OCI-LY3 (cell line): ENCODE measurements at regions not wholly inside any gene's neighbourhood (a gene's known extent, or its start where the extent isn't known, plus 50 kb on each side); places are given as distances from the start of the nearest gene placed in this dataset.
A peak's percentile ranks its signal among the peaks of the same experiment; 100 is the strongest.

ENCODE experiments used
- H2AFZ ChIP-seq: fragments of 200-600, 300-600 bp; shearing (Covaris generic); 2 replicates; pipeline ENCODE4 v1.6.0; 2014; ENCODE audit warnings: antibody characterized with exemption, low read depth, low read length
- H3K27ac ChIP-seq: fragments of 200-600, 300-600 bp; sonication (generic); 2 replicates; pipeline ENCODE4 v1.5.1; 2014; ENCODE audit warnings: mild to moderate bottlenecking, low read length, moderate library complexity, mixed read lengths
- H3K27me3 ChIP-seq: fragments of 200-600, 300-600 bp; sonication (generic); 2 replicates; pipeline ENCODE4 v1.6.1; 2014; ENCODE audit warnings: low read depth, low read length, mixed read lengths
- H3K36me3 ChIP-seq: fragments of 200-600, 300-600 bp; sonication (generic); replicated peaks from 2 replicates; pipeline ENCODE3; 2014; ENCODE audit warnings: low read depth, low read length, mixed read lengths
- H3K4me1 ChIP-seq: fragments of 300-600, 200-600 bp; sonication (generic); 2 replicates; pipeline ENCODE4 v1.6.1; 2014; ENCODE audit warnings: low read length, mixed read lengths
- H3K4me2 ChIP-seq: fragments of 200-600, 300-600 bp; sonication (generic); 2 replicates; pipeline ENCODE4 v1.6.1; 2014; ENCODE audit warnings: low read length, mixed read lengths
- H3K4me3 ChIP-seq: fragments of 300-600, 200-600 bp; sonication (generic); 2 replicates; pipeline ENCODE4 v1.5.1; 2014; ENCODE audit warnings: antibody characterized with exemption, mild to moderate bottlenecking, low read length, moderate library complexity
- H3K79me2 ChIP-seq: fragments of 300-600, 200-600 bp; shearing (Covaris generic); 2 replicates; pipeline ENCODE4 v1.6.1; 2014; ENCODE audit warnings: mild to moderate bottlenecking, low read length, mixed read lengths
- H3K9ac ChIP-seq: fragments of 300-600, 200-600 bp; shearing (Covaris generic); 2 replicates; pipeline ENCODE4 v1.6.0; 2014; ENCODE audit warnings: mild to moderate bottlenecking, low read length, moderate library complexity
- H3K9me3 ChIP-seq: fragments of 200-600, 300-600 bp; shearing (Covaris generic); 2 replicates; pipeline ENCODE4 v1.6.1; 2014; ENCODE audit warnings: low read length, mixed read lengths; ENCODE audit not compliant: insufficient read depth
- H4K20me1 ChIP-seq: fragments of 200-600, 300-600 bp; sonication (generic); 2 replicates; pipeline ENCODE4 v1.6.1; 2016; ENCODE audit warnings: low read length, mixed read lengths; ENCODE audit not compliant: insufficient read depth
- EZH2phosphoT487 ChIP-seq: fragments of 200-600 bp; shearing (Covaris generic); IDR thresholded peaks from 2 replicates; pipeline ENCODE4 v1.6.1; 2018; ENCODE audit warnings: antibody characterized with exemption, mixed run types, low read depth
- TF ChIP-seq, protein P1 (sequence below): fragments of 200-600, 300-600 bp; sonication (generic); IDR thresholded peaks from 2 replicates; pipeline ENCODE4 v1.5.1; 2014; ENCODE audit warnings: antibody characterized with exemption, low read length, low read depth

DNA sequence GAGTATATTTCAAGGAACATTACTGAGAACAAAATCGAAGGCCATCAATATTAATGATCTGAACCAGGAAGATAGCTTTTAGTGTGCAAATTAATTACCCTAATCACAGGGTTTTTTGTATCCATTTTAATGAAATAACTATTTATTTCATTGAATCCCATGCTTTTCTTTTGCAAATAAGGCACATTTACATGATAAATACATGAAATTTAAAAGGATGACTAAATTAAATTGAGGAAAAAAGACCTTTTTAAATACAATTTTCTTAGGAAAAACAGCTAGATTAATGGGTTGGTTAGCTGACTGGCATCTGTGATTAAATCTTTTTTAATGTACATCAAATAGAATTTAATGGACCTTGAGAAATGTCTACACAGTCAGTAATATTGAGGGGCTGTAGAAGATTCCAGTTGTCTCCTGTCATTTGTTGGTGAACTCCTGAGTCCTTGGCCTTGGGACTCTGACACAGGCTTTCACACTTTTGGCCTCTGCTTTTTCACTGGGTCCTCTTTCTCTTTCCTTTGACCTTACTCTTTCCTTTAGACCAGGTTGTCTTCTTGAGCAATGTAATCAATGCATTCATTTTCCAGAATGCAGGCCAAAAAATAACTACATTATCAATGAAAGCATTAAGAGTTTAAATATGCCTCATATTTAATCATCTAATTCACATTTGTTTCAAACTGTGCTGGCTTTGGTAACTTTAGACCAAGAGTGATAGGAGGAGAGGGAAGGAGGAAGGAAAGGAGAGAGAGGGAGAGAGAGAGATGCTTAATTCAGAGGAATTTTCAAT lies 511.5 kb downstream of the ZNF608 start:
- no peak for TF ChIP-seq EZH2phosphoT487
- TF ChIP-seq, protein P1, sequence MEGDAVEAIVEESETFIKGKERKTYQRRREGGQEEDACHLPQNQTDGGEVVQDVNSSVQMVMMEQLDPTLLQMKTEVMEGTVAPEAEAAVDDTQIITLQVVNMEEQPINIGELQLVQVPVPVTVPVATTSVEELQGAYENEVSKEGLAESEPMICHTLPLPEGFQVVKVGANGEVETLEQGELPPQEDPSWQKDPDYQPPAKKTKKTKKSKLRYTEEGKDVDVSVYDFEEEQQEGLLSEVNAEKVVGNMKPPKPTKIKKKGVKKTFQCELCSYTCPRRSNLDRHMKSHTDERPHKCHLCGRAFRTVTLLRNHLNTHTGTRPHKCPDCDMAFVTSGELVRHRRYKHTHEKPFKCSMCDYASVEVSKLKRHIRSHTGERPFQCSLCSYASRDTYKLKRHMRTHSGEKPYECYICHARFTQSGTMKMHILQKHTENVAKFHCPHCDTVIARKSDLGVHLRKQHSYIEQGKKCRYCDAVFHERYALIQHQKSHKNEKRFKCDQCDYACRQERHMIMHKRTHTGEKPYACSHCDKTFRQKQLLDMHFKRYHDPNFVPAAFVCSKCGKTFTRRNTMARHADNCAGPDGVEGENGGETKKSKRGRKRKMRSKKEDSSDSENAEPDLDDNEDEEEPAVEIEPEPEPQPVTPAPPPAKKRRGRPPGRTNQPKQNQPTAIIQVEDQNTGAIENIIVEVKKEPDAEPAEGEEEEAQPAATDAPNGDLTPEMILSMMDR: no peak
- Histone ChIP-seq H3K9me3 (no peaks in the 10 kb centered on the region), H3K79me2 (no peaks in the 10 kb centered on the region), H3K9ac (no peak overlapping the region), H4K20me1 (no peaks in the 10 kb centered on the region), H3K4me2 (no peak overlapping the region), H3K27me3 (no peaks in the 10 kb centered on the region), H3K4me3 (no peak overlapping the region), H3K36me3 (no peaks in the 10 kb centered on the region), H2AFZ (no peak overlapping the region), H3K27ac (no peak overlapping the region), H3K4me1 (peaks cover 23% of the 10 kb centered on the region)

DNA sequence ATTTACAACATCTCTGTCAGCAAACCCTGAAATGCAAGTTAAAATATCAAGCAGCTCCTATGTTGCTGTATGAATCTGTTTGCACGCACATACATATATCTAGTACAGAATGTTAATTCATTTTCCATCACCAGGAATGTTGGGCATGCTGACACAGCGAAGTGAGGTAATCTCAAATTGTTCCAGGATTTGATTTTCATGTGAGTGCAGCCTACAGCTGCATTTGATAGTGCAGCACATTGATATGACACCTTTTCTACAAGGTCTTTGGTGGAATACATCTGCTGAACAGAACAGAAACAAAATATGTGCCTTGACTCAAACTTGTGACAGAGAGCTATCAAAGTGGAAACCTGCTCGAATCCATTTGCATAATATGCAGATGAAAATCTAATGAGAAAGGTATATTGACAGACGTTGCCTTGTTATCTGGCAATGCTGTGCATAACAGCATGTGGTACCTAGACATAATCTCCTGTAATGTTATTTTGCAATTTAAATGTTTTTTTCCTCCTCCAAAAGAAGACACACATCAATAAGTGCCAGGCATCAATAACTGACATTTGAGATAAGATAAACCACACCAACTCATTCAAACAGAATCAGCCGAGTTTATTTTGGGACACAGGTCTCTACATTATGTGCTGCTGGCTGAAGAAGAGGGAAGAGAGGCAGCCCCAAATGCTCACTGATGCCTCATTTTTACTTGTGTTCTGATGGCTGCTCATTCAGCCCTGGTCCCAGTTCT lies 512.2 kb downstream of the ZNF608 start:
- H4K20me1 ChIP-seq: no peaks in the 10 kb centered on the region
- H3K4me1 ChIP-seq: peaks cover 23% of the 10 kb centered on the region
- H3K27ac ChIP-seq: no peak overlapping the region
- H3K4me2 ChIP-seq: no peak overlapping the region
- H3K4me3 ChIP-seq: no peak overlapping the region
- TF ChIP-seq EZH2phosphoT487: no peak
- TF ChIP-seq, protein P1: no peak
- no peaks in the 10 kb centered on the region for H3K27me3 ChIP-seq
- H3K36me3 ChIP-seq: no peaks in the 10 kb centered on the region
- no peaks in the 10 kb centered on the region for H3K79me2 ChIP-seq
- no peak overlapping the region for H2AFZ ChIP-seq
- no peak overlapping the region for H3K9ac ChIP-seq
- H3K9me3 ChIP-seq: no peaks in the 10 kb centered on the region

DNA sequence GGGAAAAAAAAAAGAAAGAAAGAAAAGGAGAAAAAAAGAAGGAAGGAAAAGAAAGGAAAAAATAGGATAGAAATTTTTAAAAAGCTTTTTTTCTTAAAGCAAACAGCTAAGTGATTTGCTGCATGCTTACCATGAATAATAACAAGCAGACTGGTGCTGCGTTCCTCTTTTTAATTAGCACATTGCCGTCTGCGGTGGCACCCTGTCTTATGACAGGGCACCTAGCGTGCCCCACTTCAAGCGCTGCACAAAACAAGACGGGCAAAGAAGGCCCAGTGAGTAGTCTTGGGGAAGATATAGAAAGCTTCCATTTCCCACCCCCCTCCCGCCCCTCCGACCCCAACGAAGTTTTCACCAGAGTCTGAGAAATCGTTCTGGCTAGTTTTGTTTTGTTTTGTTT lies 513.9 kb downstream of the ZNF608 start:
- TF ChIP-seq, protein P1: no peak
- no peak for TF ChIP-seq EZH2phosphoT487
- H2AFZ ChIP-seq: no peak overlapping the region
- peaks cover 23% of the 10 kb centered on the region for H3K4me1 ChIP-seq
- no peaks in the 10 kb centered on the region for H3K27me3 ChIP-seq
- H3K27ac ChIP-seq: no peak overlapping the region
- H3K36me3 ChIP-seq: no peaks in the 10 kb centered on the region
- no peaks in the 10 kb centered on the region for H4K20me1 ChIP-seq
- H3K4me3 ChIP-seq: peak overlapping the region; percentile 70
- H3K79me2 ChIP-seq: no peaks in the 10 kb centered on the region
- peak overlapping the region; percentile 85 for H3K4me2 ChIP-seq
- H3K9me3 ChIP-seq: no peaks in the 10 kb centered on the region
- H3K9ac ChIP-seq: peak overlapping the region; percentile 55

DNA sequence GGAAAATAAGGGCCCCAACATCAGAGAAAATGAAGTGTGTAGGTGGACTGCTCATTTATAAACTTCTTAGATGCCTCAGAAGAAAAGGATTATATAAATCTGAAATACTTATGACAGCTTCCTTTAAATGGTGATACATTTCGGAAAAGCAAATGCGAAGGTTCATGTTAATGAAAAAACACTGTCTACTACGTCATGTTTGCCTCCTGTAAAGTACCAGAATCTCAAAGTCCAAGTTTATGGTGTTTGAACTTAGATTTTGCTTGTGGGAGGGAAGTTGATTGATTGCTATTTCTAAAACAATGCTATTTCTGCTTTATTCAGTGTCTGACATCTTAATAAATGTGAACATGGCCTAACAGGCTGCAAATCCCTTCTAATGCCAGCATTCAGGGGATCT lies 514.6 kb downstream of the ZNF608 start:
- peak overlapping the region; percentile 85 for H3K4me2 ChIP-seq

More for the DNA sequence above, 514.6 kb downstream of the ZNF608 start:
- Histone ChIP-seq H3K9me3 (no peaks in the 10 kb centered on the region), H2AFZ (0 out of 2 replicates have a peak overlapping the region, but pooled peaks have one; percentile 57), H3K79me2 (no peaks in the 10 kb centered on the region), H3K9ac (peak overlapping the region; percentile 55; the same call in 1 of the 2 replicates), H3K4me3 (peak overlapping the region; percentile 70), H3K36me3 (no peaks in the 10 kb centered on the region), H4K20me1 (no peaks in the 10 kb centered on the region), H3K27ac (no peak overlapping the region), H3K4me1 (peaks cover 23% of the 10 kb centered on the region), H3K27me3 (no peaks in the 10 kb centered on the region)
- TF ChIP-seq EZH2phosphoT487: no peak
- TF ChIP-seq, protein P1: no peak
